ENCODE measurements at regions not wholly inside any gene's neighbourhood (a gene's known extent, or its start where the extent isn't known, plus 50 kb on each side); places are given as distances from the start of the nearest gene placed in this dataset.

DNA sequence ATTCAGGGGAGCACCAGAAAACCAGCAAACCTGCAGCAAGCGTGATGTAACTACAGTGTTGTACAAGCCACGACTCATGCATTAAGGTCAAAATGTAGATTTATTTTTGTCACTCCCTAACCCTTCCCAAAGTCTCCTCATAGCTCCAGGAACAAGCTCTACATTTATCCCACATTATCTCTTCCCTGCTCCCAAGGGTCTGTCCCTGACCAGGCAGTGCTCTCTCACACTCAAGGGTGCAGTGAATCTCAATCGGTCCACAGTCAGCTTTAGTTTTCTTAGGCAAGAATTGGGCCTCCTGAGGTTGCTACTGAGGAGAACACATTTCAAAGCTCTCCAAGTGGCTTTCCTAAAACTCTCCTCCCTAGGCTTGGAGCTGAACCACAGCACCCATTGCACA, 219.4 kb downstream of the NHLRC3 start:
- TF ChIP-seq, protein P1, sequence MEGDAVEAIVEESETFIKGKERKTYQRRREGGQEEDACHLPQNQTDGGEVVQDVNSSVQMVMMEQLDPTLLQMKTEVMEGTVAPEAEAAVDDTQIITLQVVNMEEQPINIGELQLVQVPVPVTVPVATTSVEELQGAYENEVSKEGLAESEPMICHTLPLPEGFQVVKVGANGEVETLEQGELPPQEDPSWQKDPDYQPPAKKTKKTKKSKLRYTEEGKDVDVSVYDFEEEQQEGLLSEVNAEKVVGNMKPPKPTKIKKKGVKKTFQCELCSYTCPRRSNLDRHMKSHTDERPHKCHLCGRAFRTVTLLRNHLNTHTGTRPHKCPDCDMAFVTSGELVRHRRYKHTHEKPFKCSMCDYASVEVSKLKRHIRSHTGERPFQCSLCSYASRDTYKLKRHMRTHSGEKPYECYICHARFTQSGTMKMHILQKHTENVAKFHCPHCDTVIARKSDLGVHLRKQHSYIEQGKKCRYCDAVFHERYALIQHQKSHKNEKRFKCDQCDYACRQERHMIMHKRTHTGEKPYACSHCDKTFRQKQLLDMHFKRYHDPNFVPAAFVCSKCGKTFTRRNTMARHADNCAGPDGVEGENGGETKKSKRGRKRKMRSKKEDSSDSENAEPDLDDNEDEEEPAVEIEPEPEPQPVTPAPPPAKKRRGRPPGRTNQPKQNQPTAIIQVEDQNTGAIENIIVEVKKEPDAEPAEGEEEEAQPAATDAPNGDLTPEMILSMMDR (IDR thresholded peaks at IDR 0.05; ENCODE audit: low read length, missing control alignments) = no peak
- no peak overlapping the region for H3K4me3 ChIP-seq (replicated peaks; ENCODE audit: low read depth, low read length)
- DNase-seq (ENCODE audit: low read depth) = no peak

DNA sequence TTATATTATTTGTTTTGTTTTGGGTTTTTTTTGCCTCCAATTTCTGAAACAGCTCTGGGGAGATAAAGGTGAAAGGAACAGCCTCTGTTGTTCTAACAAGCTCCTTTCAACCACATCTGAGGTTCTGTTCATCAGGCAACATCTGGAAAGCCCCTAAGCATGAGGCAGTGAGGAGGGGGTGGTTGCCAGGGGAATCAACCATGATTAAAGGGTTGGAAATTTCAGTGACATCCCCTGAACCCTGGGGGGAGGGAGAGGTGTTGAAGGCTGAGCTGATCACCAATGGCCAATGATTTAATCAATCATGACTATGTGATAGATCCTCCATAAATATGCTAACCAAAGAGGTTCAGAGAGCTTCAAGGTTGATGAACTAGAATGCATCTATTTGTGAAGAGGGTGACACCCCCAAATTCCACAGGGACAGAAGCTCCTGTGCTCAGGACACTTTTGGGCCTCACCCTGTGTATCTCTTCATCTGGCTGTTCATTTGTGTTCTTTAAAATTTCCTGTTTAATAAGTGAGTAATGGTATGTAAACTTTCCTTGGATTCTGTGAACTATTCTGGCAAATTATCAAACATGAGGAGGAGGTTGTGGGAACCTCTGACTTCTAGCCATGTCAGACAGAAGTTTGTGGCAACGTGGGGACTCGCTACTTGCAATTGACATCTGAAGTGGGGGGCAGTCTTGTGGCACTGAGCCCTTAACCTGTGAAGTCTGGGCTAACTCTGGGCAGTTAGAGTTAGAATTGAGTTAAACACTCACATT, 221.3 kb downstream of the NHLRC3 start:
- TF ChIP-seq, protein P1 (IDR thresholded peaks at IDR 0.05; ENCODE audit: low read length, missing control alignments) = no peak
- no peak for DNase-seq (ENCODE audit: low read depth)

DNA sequence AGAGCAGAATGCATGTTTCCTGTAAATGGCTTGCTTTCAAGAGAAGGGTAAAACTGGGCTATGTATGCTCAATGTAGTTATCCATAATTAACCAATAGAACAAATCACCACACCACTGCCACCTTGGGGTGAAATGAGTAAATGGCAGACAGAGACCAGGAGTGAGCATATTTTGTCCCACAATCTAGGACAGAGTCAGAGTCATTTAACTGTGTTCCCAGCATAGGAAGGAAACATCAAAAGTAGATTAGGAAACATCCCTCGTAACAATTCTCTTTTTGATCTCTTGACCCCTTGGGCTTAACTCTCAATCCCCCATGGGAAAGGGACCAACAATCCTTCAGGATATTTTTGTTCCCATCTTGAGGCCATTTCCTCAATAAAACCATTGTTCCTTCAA, 224.8 kb downstream of the NHLRC3 start:
- peak; percentile 52 for DNase-seq (ENCODE audit: low read depth)
- TF ChIP-seq, protein P1 (IDR thresholded peaks at IDR 0.05; ENCODE audit: low read length, missing control alignments) = peak; percentile 74
- no peak overlapping the region for H3K4me3 ChIP-seq (replicated peaks; ENCODE audit: low read depth, low read length)

More for the DNA sequence above, 221.3 kb downstream of the NHLRC3 start:
- H3K4me3 ChIP-seq (replicated peaks; ENCODE audit: low read depth, low read length) = no peak overlapping the region

DNA sequence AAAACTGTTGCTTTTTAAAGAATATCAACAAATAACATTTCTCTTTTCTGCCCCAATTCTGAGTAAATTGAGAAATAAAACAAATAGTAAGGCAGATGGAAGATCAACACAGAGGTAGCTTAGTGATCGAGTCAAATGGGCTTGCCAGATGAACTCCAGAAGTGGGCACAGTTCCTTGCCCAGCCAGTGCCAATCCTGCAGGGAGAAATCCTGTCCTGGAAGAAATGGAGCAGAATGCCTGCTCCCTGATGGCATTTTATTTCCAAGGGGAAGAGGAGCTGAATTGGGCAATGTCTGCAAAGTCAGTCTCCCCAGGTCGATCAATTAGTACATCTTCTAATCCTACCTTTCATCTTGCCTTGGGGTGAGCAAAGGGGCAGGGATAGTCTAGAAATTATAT, 225.3 kb downstream of the NHLRC3 start:
- TF ChIP-seq, protein P1 (IDR thresholded peaks at IDR 0.05; ENCODE audit: low read length, missing control alignments) = no peak
- H3K4me3 ChIP-seq (replicated peaks; ENCODE audit: low read depth, low read length) = no peak overlapping the region
- no peak for DNase-seq (ENCODE audit: low read depth)

DNA sequence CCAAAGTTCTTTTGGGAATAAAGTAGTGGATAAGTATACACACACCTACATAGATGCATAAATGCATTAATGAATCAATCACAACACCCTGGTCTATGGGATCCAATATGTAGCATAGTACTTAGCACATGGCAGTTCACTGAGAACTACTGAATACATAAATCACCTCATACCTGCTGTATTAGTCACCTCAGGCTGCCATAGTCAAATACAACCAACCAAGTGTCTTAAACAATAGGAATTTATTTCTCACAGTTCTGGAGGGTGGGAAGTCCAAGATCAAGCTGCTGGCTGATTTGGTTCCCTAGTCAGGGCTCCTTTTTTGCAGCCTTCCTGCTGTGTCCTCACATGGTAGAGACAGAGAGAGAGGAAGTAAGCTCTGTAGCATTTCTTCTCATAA, 228.2 kb downstream of the NHLRC3 start:
- no peak overlapping the region for H3K4me3 ChIP-seq (replicated peaks; ENCODE audit: low read depth, low read length)
- TF ChIP-seq, protein P1 (IDR thresholded peaks at IDR 0.05; ENCODE audit: low read length, missing control alignments) = no peak
- DNase-seq (ENCODE audit: low read depth) = no peak

DNA sequence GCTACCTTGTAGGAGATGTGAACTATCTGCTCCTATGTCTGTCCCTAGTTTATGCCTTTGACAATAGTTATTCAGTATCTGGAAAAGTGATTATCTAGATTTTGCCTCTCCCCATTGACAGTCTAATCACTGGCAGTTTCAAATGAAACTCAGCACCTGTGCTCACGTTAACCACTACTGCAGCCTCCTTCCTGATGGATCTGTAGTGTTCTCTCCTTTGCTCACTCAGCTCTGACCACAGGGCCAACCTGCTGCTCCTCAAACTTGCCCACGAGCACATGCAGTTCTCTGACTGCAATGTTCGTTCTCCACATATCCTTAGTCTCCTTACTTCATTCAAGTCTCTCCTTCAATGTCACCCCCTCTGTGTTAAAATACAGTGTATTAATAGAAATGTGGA, 230.1 kb downstream of the NHLRC3 start:
- H3K4me3 ChIP-seq (replicated peaks; ENCODE audit: low read depth, low read length) = no peak overlapping the region
- no peak for DNase-seq (ENCODE audit: low read depth)
- TF ChIP-seq, protein P1 (IDR thresholded peaks at IDR 0.05; ENCODE audit: low read length, missing control alignments) = no peak

DNA sequence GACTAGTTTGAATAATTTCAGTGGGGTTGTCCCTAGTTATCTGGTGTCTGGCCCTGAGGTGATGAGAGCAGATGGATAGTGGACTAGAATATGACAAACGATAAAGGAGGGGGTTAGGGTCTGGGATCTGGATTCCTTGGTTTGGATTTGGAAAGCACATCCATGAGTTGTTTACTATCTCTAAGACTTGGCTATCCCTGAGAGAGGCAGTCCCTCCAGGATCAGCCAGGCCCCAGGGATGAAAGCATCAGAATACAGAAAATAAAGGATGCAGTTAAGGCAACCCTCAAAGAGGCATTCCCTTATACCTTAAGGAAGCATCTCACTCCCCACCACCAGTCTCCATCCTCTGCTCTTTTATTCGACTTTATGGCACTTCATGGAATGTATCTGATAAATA, 230.7 kb downstream of the NHLRC3 start:
- no peak overlapping the region for H3K4me3 ChIP-seq (replicated peaks; ENCODE audit: low read depth, low read length)
- TF ChIP-seq, protein P1 (IDR thresholded peaks at IDR 0.05; ENCODE audit: low read length, missing control alignments) = no peak
- no peak for DNase-seq (ENCODE audit: low read depth)
